ENCODE measurements at regions not wholly inside any gene's neighbourhood (a gene's known extent, or its start where the extent isn't known, plus 50 kb on each side); places are given as distances from the start of the nearest gene placed in this dataset.

DNA sequence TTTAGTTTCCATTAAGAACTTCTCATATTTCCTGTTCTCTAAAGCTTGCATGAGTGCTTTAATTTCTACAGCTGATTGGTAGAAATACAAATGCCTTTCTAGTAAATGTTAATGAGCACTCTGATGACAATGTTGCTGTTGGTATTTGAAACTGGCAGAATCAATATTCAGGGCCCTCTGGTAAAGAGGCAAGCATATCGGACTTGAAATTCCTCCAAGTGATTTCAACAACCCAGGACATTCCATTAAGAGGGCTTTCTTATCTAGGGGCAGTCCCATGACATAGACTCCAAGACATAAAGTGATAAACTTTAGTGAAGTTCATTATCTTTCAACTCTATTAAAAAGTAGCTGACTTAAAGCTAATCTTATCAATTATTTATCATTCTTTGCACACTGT is 83.1 kb upstream of the VCX start:
- no peaks in the 10 kb centered on the region for H3K9me3 ChIP-seq
- no peak for FAIRE-seq
- H3K4me3 ChIP-seq = no peak overlapping the region
- 0% methylated on average over 1 of the region's 1 CpG for WGBS (ENCODE audit: missing lambda C conversion rate)
- TF ChIP-seq EHMT2 (IDR thresholded peaks at IDR 0.05; ENCODE audit: low read depth) = no peak
- TF ChIP-seq, protein P1, sequence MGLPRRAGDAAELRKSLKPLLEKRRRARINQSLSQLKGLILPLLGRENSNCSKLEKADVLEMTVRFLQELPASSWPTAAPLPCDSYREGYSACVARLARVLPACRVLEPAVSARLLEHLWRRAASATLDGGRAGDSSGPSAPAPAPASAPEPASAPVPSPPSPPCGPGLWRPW (IDR thresholded peaks at IDR 0.05) = no peak
- no peak for TF ChIP-seq CTCF (IDR thresholded peaks at IDR 0.05)
- no peak for TF ChIP-seq CEBPB (IDR thresholded peaks at IDR 0.05)
- TF ChIP-seq JUNB (IDR thresholded peaks at IDR 0.05) = no peak
- no peak for TF ChIP-seq CHD2 (IDR thresholded peaks at IDR 0.05; ENCODE audit: low read length, partially characterized antibody)
- no peak for TF ChIP-seq USF2 (IDR thresholded peaks at IDR 0.05)
- no peak for TF ChIP-seq MAZ (IDR thresholded peaks at IDR 0.05; ENCODE audit: borderline replicate concordance, low read depth, low read length)
- no peak for TF ChIP-seq CBX2 (IDR thresholded peaks at IDR 0.05; ENCODE audit: borderline replicate concordance, low read depth)
- no peak for TF ChIP-seq ESRRA (IDR thresholded peaks at IDR 0.05; ENCODE audit: borderline replicate concordance, low read length)
- no peak for TF ChIP-seq EP300 (IDR thresholded peaks at IDR 0.05)
- TF ChIP-seq HOXB5 (CRISPR knock-in tag; IDR thresholded peaks at IDR 0.05) = no peak
- no peak for TF ChIP-seq HOXB13 (CRISPR knock-in tag; IDR thresholded peaks at IDR 0.05; ENCODE audit: low read depth)
- DNase-seq (ENCODE audit: low read depth in 1 of 2, low spot score in 1 of 2) = no peak
- no peak for ATAC-seq
- H3K4me1 ChIP-seq = no peaks in the 10 kb centered on the region
- ChIA-PET POLR2A (no interaction called here), CTCF (no interaction called here)
- H3K27ac ChIP-seq = no peak overlapping the region
- no peak overlapping the region for H3K4me2 ChIP-seq

GRCh38 chrX:7746856-7747255 is 96.1 kb upstream of the VCX start:
- Histone ChIP-seq H3K27ac (no peak overlapping the region), H3K4me2 (no peak overlapping the region), H3K4me1 (no peaks in the 10 kb centered on the region), H3K9me3 (no peaks in the 10 kb centered on the region), H3K4me3 (no peak overlapping the region)
- CTCF ChIA-PET = no interaction called here
- FAIRE-seq (no peak), DNase-seq (ENCODE audit: low read depth in 1 of 2, low spot score in 1 of 2) (no peak), ATAC-seq (no peak)
- 1% methylated on average over 5 of the region's 5 CpGs for WGBS (ENCODE audit: missing lambda C conversion rate)
- POLR2A ChIA-PET = no interaction called here
- TF ChIP-seq EHF (CRISPR knock-in tag; IDR thresholded peaks at IDR 0.05) (no peak), E2F6 (IDR thresholded peaks at IDR 0.05; ENCODE audit: borderline replicate concordance, low read depth) (no peak), CHD2 (IDR thresholded peaks at IDR 0.05; ENCODE audit: low read length, partially characterized antibody) (no peak), ESRRA (IDR thresholded peaks at IDR 0.05; ENCODE audit: borderline replicate concordance, low read length) (no peak), RARB (CRISPR knock-in tag; IDR thresholded peaks at IDR 0.05) (no peak), RAD21 (conservative IDR thresholded peaks at IDR 0.05 in 1 of 2, IDR thresholded peaks at IDR 0.05 in 1 of 2) (no peak), HEYL (CRISPR knock-in tag; IDR thresholded peaks at IDR 0.05) (no peak), TFCP2L1 (CRISPR knock-in tag; IDR thresholded peaks at IDR 0.05) (no peak)

- POLR2A ChIA-PET = no interaction called here
- 6% methylated on average over 2 of the region's 2 CpGs for WGBS (ENCODE audit: missing lambda C conversion rate)
- FAIRE-seq = no peak
- no peaks in the 10 kb centered on the region for H3K4me1 ChIP-seq
- H3K4me3 ChIP-seq = no peak overlapping the region
- DNase-seq (ENCODE audit: low read depth in 1 of 2, low spot score in 1 of 2) = no peak
- no peaks in the 10 kb centered on the region for H3K9me3 ChIP-seq
- no peak overlapping the region for H3K27ac ChIP-seq
- no peak overlapping the region for H3K4me2 ChIP-seq
- CTCF ChIA-PET = no interaction called here
- no peak for ATAC-seq
- TF ChIP-seq ZC3H11A (IDR thresholded peaks at IDR 0.05) = no peak
- TF ChIP-seq FOSL2 (IDR thresholded peaks at IDR 0.05) = no peak
- TF ChIP-seq FOSL2 (CRISPR knock-in tag; IDR thresholded peaks at IDR 0.05) = no peak
- no peak for TF ChIP-seq TFCP2L1 (CRISPR knock-in tag; IDR thresholded peaks at IDR 0.05)
- TF ChIP-seq RNF2 (IDR thresholded peaks at IDR 0.05; ENCODE audit: borderline replicate concordance, low read depth) = no peak
- TF ChIP-seq ZSCAN20 (CRISPR knock-in tag; IDR thresholded peaks at IDR 0.05) = no peak
- TF ChIP-seq CTCF (IDR thresholded peaks at IDR 0.05) = no peak
- no peak for TF ChIP-seq HOXB13 (CRISPR knock-in tag; IDR thresholded peaks at IDR 0.05; ENCODE audit: low read depth)
- TF ChIP-seq CEBPB (IDR thresholded peaks at IDR 0.05) = no peak
- no peak for TF ChIP-seq JUNB (IDR thresholded peaks at IDR 0.05)
- no peak for TF ChIP-seq SREBF2 (IDR thresholded peaks at IDR 0.05)
- no peak for TF ChIP-seq HDAC2 (IDR thresholded peaks at IDR 0.05)
- TF ChIP-seq, protein P2, sequence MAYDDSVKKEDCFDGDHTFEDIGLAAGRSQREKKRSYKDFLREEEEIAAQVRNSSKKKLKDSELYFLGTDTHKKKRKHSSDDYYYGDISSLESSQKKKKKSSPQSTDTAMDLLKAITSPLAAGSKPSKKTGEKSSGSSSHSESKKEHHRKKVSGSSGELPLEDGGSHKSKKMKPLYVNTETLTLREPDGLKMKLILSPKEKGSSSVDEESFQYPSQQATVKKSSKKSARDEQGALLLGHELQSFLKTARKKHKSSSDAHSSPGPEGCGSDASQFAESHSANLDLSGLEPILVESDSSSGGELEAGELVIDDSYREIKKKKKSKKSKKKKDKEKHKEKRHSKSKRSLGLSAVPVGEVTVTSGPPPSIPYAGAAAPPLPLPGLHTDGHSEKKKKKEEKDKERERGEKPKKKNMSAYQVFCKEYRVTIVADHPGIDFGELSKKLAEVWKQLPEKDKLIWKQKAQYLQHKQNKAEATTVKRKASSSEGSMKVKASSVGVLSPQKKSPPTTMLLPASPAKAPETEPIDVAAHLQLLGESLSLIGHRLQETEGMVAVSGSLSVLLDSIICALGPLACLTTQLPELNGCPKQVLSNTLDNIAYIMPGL (CRISPR knock-in tag; IDR thresholded peaks at IDR 0.05; ENCODE audit: borderline replicate concordance) = no peak
- no peak for TF ChIP-seq E2F6 (IDR thresholded peaks at IDR 0.05; ENCODE audit: borderline replicate concordance, low read depth)
These were observed 112.9 kb upstream of the VCX start for GRCh38 chrX:7730071-7730470.
